ENCODE measurements at regions not wholly inside any gene's neighbourhood (a gene's known extent, or its start where the extent isn't known, plus 50 kb on each side); places are given as distances from the start of the nearest gene placed in this dataset.

DNA sequence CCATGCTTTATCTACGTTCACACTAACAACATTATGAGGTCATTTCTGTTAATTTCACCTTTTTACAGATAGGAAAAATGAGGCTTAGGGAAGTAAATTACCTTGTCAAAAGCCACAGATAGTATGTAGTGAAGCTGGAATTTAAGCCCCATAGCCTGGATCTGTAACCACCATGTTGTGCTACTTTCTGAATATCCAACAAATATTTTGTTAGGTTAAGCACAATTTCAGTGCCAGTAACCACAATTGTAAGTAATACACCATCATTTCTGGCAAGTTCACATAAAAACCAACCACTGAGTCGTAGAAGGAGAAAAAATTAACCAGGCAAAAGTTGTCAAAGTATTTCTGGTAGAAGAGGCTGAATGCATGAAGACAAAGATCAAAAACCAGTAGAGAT, 593.1 kb upstream of the CAMK1G start:
- TF ChIP-seq CTCF (IDR thresholded peaks at IDR 0.05) (no peak), POLR2AphosphoS5 (IDR thresholded peaks at IDR 0.05; ENCODE audit: low read depth, low read length) (no peak), TCF7L2 (IDR thresholded peaks at IDR 0.05; ENCODE audit: low read depth, low read length) (no peak), REST (IDR thresholded peaks at IDR 0.05; ENCODE audit: insufficient read depth in 1 of 2, low read depth in 2 of 2, low read length in 1 of 2) (no peak), SIN3A (IDR thresholded peaks at IDR 0.05; ENCODE audit: borderline replicate concordance, insufficient read depth, low read depth, low read length) (no peak)
